CD4-positive, CD25-positive, alpha-beta regulatory T cell (primary cell): ENCODE measurements at regions not wholly inside any gene's neighbourhood (a gene's known extent, or its start where the extent isn't known, plus 50 kb on each side); places are given as distances from the start of the nearest gene placed in this dataset.

Experiments used
- ATAC-seq, 2 donors: fragments of 150-1000 bp; cut with Tn5 transposase; one replicate each; pipeline ENCODE4 v1.10.0; 2021; ENCODE audit warnings: low read depth in 2 of 2, moderate number of reproducible peaks in 2 of 2, moderate library complexity in 1 of 2
- DNase-seq, 3 donors: peaks; one replicate each; pipeline versions ENCODE4 v3.0.0 to v3.0.0-alpha.2; 2012 to 2022; ENCODE audit warnings: mixed read lengths in 1 of 3
- H3K27ac ChIP-seq: one replicate; pipeline ENCODE4 v1.7.0; 2013; ENCODE audit warnings: mild to moderate bottlenecking, low read length; ENCODE audit not compliant: insufficient read depth, poor library complexity, severe bottlenecking
- H3K27me3 ChIP-seq: one replicate; pipeline ENCODE4 v1.7.0; 2013; ENCODE audit warnings: low read length; ENCODE audit not compliant: control insufficient read depth, insufficient read depth
- H3K36me3 ChIP-seq: one replicate; pipeline ENCODE4 v1.7.0; 2013; ENCODE audit warnings: mild to moderate bottlenecking, low read length, moderate library complexity; ENCODE audit not compliant: control insufficient read depth, insufficient read depth
- H3K4me1 ChIP-seq: 2 replicates; pipeline ENCODE4 v1.7.0; 2013; ENCODE audit warnings: mild to moderate bottlenecking, low read length; ENCODE audit not compliant: insufficient read depth, control insufficient read depth, poor library complexity, severe bottlenecking
- H3K4me3 ChIP-seq: one replicate; pipeline ENCODE4 v1.7.0; 2013; ENCODE audit warnings: low read depth, mild to moderate bottlenecking, low read length, moderate library complexity
- H3K9me3 ChIP-seq, 2 experiments: 1 replicate in 1 of 2; 2 replicates in 1 of 2; pipeline ENCODE4 v1.7.0; 2013; ENCODE audit warnings: low read length in 2 of 2, mild to moderate bottlenecking in 1 of 2, moderate library complexity in 1 of 2; ENCODE audit not compliant: control insufficient read depth in 2 of 2
- H3K27ac Mint-ChIP-seq, 3 donors: one replicate each; pipeline ENCODE4 v1.8.0; 2020 to 2022; ENCODE audit warnings: mild to moderate bottlenecking in 3 of 3, mixed read lengths in 3 of 3, moderate library complexity in 2 of 3
- H3K27me3 Mint-ChIP-seq: one replicate; pipeline ENCODE4 v1.8.0; 2022; ENCODE audit warnings: mild to moderate bottlenecking, mixed read lengths
- H3K36me3 Mint-ChIP-seq: one replicate; pipeline ENCODE4 v1.8.0; 2020; ENCODE audit warnings: mixed read lengths
- H3K4me1 Mint-ChIP-seq, 4 donors: one replicate each; pipeline ENCODE4 v1.8.0; 2020 to 2022; ENCODE audit warnings: mixed read lengths in 4 of 4, mild to moderate bottlenecking in 1 of 4
- H3K4me3 Mint-ChIP-seq, 4 donors: one replicate each; pipeline ENCODE4 v1.8.0; 2020 to 2022; ENCODE audit warnings: mild to moderate bottlenecking in 4 of 4, mixed read lengths in 4 of 4, moderate library complexity in 3 of 4
- H3K9me3 Mint-ChIP-seq, 7 donors: one replicate each; pipeline ENCODE4 v1.8.0; 2020 to 2022; ENCODE audit warnings: mixed read lengths in 7 of 7, mild to moderate bottlenecking in 3 of 7, moderate library complexity in 2 of 7

DNA sequence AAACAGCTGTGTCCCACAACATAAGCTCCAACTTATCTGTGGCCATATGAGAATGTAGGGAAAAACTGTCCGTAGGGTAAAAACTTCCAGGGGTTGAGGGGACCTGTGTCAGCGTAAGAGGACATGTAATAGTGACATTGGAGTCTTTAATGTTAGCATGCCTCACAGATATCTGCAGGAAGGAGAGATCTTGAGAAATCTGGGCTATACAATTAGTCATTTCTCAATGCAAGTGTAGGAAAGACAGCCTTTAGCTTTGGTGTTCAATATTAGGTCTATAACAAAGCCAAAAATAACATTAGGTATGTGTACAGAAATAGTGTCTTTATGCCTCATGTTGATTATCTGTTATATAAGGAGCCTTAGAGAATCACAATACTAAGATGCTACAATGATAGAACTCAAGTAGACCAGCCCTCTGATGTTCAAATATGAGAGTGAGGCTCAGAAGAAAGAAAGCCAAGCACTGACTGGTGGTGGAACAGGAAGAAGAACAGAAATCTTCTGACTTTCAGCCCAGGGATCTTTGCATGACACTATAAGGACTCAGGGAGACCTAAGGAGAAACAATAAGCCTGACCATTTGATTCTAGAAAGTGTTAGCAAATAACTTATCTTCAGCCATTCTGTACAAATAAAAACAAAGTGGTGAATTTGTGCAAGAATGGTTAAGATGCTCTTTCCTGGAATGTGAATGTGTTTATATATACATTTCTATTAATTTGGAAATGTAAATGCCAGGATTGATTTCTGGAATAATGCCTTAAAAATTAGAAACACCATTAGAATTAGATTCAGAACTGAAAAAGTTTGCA lies 152.6 kb downstream of the ZC3H11B start:
- Histone ChIP-seq H3K36me3 (no peaks in the 10 kb centered on the region), H3K27ac (no peak overlapping the region), H3K4me1 (no peaks in the 10 kb centered on the region), H3K4me3 (no peak overlapping the region), H3K9me3 (no peaks in the 10 kb centered on the region), H3K27me3 (no peaks in the 10 kb centered on the region)
- Mint-ChIP-seq H3K4me1 (peaks cover 0 to 2% (median 0%) of the 10 kb centered on the region in 4 donors), H3K4me3 (no peak overlapping the region), H3K27ac (no peak overlapping the region), H3K27me3 (no peaks in the 10 kb centered on the region), H3K36me3 (no peaks in the 10 kb centered on the region), H3K9me3 (peaks cover 0 to 1% (median 0%) of the 10 kb centered on the region in 7 donors)
- ATAC-seq (no peak), DNase-seq (no peak)

GRCh38 chr1:219459351-219460080 lies 153.4 kb downstream of the ZC3H11B start:
- H3K9me3 ChIP-seq = no peaks in the 10 kb centered on the region
- Mint-ChIP-seq H3K4me1 (peaks cover 0 to 2% (median 0%) of the 10 kb centered on the region in 4 donors), H3K36me3 (no peaks in the 10 kb centered on the region), H3K27ac (no peak overlapping the region), H3K9me3 (peaks cover 0 to 2% (median 0%) of the 10 kb centered on the region in 7 donors), H3K27me3 (no peaks in the 10 kb centered on the region), H3K4me3 (no peak overlapping the region)
- H3K27ac ChIP-seq = no peak overlapping the region
- DNase-seq = no peak
- no peak for ATAC-seq
- no peaks in the 10 kb centered on the region for H3K27me3 ChIP-seq
- no peaks in the 10 kb centered on the region for H3K4me1 ChIP-seq
- H3K4me3 ChIP-seq = no peak overlapping the region
- H3K36me3 ChIP-seq = no peaks in the 10 kb centered on the region

DNA sequence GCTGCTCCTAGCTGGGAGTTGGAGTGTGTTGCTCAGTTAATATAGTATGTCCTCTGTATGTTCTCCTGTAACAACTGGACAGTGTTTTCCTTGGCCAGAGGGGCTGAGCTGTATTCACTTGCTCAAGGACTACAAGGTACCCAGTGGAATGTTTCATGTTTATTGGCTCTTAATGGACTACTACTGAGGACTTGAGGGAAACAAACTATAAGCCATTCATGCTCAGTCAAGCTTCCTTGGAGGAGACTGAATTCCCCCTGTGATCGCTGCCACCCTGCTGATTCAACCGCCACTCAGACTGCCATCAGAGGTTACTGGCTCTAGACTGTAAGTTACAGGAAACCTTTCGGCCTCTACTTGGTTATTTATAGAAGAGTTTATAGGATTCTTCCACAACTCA lies 166.6 kb downstream of the ZC3H11B start:
- Mint-ChIP-seq H3K4me3 (no peak overlapping the region), H3K4me1 (no peaks in the 10 kb centered on the region), H3K36me3 (no peaks in the 10 kb centered on the region), H3K27ac (no peak overlapping the region), H3K9me3 (peaks cover 0 to 2% (median 0%) of the 10 kb centered on the region in 7 donors), H3K27me3 (no peaks in the 10 kb centered on the region)
- DNase-seq = no peak
- H3K9me3 ChIP-seq = no peaks in the 10 kb centered on the region
- H3K36me3 ChIP-seq = no peaks in the 10 kb centered on the region
- no peaks in the 10 kb centered on the region for H3K27me3 ChIP-seq
- no peak for ATAC-seq
- H3K4me1 ChIP-seq = no peaks in the 10 kb centered on the region
- no peak overlapping the region for H3K4me3 ChIP-seq
- H3K27ac ChIP-seq = no peak overlapping the region

- Mint-ChIP-seq H3K4me3 (no peak overlapping the region), H3K27ac (no peak overlapping the region), H3K4me1 (no peaks in the 10 kb centered on the region), H3K27me3 (no peaks in the 10 kb centered on the region), H3K36me3 (no peaks in the 10 kb centered on the region), H3K9me3 (peaks cover 0 to 2% (median 0%) of the 10 kb centered on the region in 7 donors)
- Histone ChIP-seq H3K27ac (no peak overlapping the region), H3K27me3 (no peaks in the 10 kb centered on the region), H3K9me3 (no peaks in the 10 kb centered on the region), H3K4me1 (no peaks in the 10 kb centered on the region), H3K4me3 (no peak overlapping the region), H3K36me3 (no peaks in the 10 kb centered on the region)
- DNase-seq = no peak
- ATAC-seq = no peak
Measured at GRCh38 chr1:219445864-219446263, 167.0 kb downstream of the ZC3H11B start.

- H3K27ac Mint-ChIP-seq = no peak overlapping the region
- ATAC-seq (no peak), DNase-seq (no peak)
- no peak overlapping the region for H3K27ac ChIP-seq
- no peaks in the 10 kb centered on the region for H3K9me3 ChIP-seq
- no peaks in the 10 kb centered on the region for H3K36me3 ChIP-seq
- H3K4me3 ChIP-seq = no peak overlapping the region
- H3K36me3 Mint-ChIP-seq = no peaks in the 10 kb centered on the region
- no peaks in the 10 kb centered on the region for H3K27me3 Mint-ChIP-seq
- no peaks in the 10 kb centered on the region for H3K27me3 ChIP-seq
- peaks cover 0 to 1% (median 0%) of the 10 kb centered on the region in 7 donors for H3K9me3 Mint-ChIP-seq
- H3K4me3 Mint-ChIP-seq = no peak overlapping the region
- H3K4me1 ChIP-seq = no peaks in the 10 kb centered on the region
- H3K4me1 Mint-ChIP-seq = no peaks in the 10 kb centered on the region
Measured at GRCh38 chr1:219444474-219444873, 168.4 kb downstream of the ZC3H11B start.

DNA sequence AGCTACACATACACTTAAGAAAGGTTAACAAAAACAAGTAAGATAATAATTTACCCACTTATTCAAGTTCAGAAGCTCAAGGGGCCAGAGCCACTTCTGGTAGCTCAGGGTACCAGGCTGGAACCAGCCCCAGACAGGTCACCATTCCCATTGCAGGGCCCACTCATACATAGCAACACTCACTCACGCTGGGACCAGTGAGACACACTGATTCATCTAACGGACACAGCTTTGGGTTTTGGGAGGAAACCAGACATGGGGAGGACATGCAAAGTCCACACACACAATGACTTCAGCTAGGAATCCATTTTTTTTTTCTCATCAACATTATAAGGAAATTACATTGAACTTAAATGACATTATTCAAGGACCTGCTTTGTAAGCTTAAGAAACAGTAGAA lies 169.1 kb downstream of the ZC3H11B start:
- DNase-seq (no peak), ATAC-seq (no peak)
- Histone ChIP-seq H3K27me3 (no peaks in the 10 kb centered on the region), H3K4me3 (no peak overlapping the region), H3K9me3 (no peaks in the 10 kb centered on the region), H3K4me1 (no peaks in the 10 kb centered on the region), H3K27ac (no peak overlapping the region), H3K36me3 (no peaks in the 10 kb centered on the region)
- Mint-ChIP-seq H3K27ac (no peak overlapping the region), H3K4me3 (no peak overlapping the region), H3K4me1 (no peaks in the 10 kb centered on the region), H3K27me3 (no peaks in the 10 kb centered on the region), H3K9me3 (peaks cover 0 to 2% (median 1%) of the 10 kb centered on the region in 7 donors), H3K36me3 (no peaks in the 10 kb centered on the region)

- H3K36me3 Mint-ChIP-seq = no peaks in the 10 kb centered on the region
- no peak overlapping the region for H3K4me3 ChIP-seq
- H3K36me3 ChIP-seq = no peaks in the 10 kb centered on the region
- no peaks in the 10 kb centered on the region for H3K4me1 ChIP-seq
- H3K4me3 Mint-ChIP-seq = no peak overlapping the region
- no peaks in the 10 kb centered on the region for H3K9me3 ChIP-seq
- no peak overlapping the region for H3K27ac Mint-ChIP-seq
- no peak overlapping the region for H3K27ac ChIP-seq
- no peaks in the 10 kb centered on the region for H3K4me1 Mint-ChIP-seq
- ATAC-seq (no peak), DNase-seq (no peak)
- no peaks in the 10 kb centered on the region for H3K27me3 Mint-ChIP-seq
- H3K9me3 Mint-ChIP-seq = peaks cover 0 to 2% (median 1%) of the 10 kb centered on the region in 7 donors
- H3K27me3 ChIP-seq = no peaks in the 10 kb centered on the region
Measured at GRCh38 chr1:219442611-219443061, 170.3 kb downstream of the ZC3H11B start.
